Progenitor cell of endocrine pancreas (in vitro differentiated cells): ENCODE measurements at regions not wholly inside any gene's neighbourhood (a gene's known extent, or its start where the extent isn't known, plus 50 kb on each side); places are given as distances from the start of the nearest gene placed in this dataset.

Source experiments
- DNase-seq: peaks from one replicate; pipeline ENCODE4 v3.0.0; 2021; ENCODE audit warnings: low spot score; ENCODE audit not compliant: unreplicated experiment
- H3K27ac Mint-ChIP-seq: 2 replicates; pipeline ENCODE4 v1.8.0; 2021; ENCODE audit warnings: mild to moderate bottlenecking, moderate library complexity, mixed read lengths
- H3K27me3 Mint-ChIP-seq: 2 replicates; pipeline ENCODE4 v1.8.0; 2021; ENCODE audit warnings: mixed read lengths
- H3K36me3 Mint-ChIP-seq: 2 replicates; pipeline ENCODE4 v1.8.0; 2022; ENCODE audit warnings: mixed read lengths; ENCODE audit not compliant: insufficient read depth
- H3K4me1 Mint-ChIP-seq: 2 replicates; pipeline ENCODE4 v1.8.0; 2021; ENCODE audit warnings: low read depth, mixed read lengths
- H3K4me3 Mint-ChIP-seq: 2 replicates; pipeline ENCODE4 v1.8.0; 2021; ENCODE audit warnings: low read depth, mild to moderate bottlenecking, moderate library complexity, mixed read lengths
- H3K9me3 Mint-ChIP-seq: 2 replicates; pipeline ENCODE4 v1.8.0; 2021; ENCODE audit warnings: low read depth, mixed read lengths
- CTCF ChIP-seq: fragments of 200-600 bp; sonication (generic); IDR thresholded peaks from one replicate; pipeline ENCODE4 v1.5.0; 2021; ENCODE audit warnings: antibody characterized with exemption, mild to moderate bottlenecking; ENCODE audit not compliant: unreplicated experiment

DNA sequence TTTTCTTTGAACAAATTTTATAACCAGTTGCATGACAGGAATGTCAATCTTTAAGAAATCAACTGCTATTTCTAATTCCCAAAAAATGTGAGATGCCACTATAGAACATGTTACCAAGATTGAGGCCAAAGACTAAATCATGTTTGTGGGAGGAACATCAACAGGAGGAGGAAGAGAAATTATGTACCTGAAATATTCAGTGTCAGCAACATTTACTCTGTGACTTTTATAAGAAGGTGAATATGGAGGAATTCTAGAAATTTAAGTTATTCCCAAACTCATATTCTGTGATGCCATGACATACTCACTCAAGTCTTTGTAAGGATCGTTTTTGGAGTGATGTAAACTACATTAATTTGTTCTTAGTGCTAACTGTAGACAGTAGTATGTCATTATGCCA, 408.4 kb downstream of the SH2D4B start:
- no peak for DNase-seq
- Mint-ChIP-seq H3K9me3 (peaks cover 3% of the 10 kb centered on the region), H3K36me3 (no peaks in the 10 kb centered on the region), H3K4me3 (no peak overlapping the region), H3K27ac (no peak overlapping the region), H3K4me1 (peaks cover 5% of the 10 kb centered on the region), H3K27me3 (peaks cover 6% of the 10 kb centered on the region)
- TF ChIP-seq CTCF = no peak

DNA sequence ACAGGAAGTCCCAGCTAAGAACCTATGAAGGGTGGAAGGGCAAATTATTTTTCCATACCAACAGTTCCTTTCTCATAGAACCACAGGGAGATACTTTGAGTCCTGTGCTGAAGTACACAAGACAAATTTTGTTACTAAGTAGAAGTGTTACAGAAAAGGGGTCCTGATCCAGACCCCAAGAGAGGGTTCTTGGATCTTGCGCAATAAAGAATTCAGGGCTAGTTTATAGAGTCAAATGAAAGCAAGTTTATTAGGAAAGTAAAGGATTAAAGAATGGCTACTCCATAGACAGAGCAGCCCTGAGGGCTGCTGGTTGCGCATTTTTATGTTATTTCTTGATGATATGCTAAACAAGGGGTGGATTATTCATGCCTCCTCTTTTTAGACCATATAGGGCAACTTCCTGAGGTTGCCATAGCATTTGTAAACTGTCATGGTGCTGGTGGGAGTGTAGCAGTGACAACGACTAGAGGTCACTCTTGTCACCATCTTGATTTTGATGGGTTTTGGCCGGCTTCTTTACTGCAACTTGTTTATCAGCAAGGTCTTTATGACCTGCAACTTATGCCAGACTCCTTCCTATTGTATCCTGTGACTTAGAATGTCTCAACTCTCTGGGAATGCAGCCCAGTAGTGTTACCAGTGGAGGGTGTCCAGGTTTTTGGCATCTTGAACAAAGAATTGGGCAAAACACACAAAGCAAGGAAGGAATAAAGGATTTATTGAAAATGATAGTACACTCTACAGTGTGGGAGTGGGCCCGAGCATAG, 409.4 kb downstream of the SH2D4B start:
- Mint-ChIP-seq H3K27me3 (peaks cover 6% of the 10 kb centered on the region), H3K27ac (no peak overlapping the region), H3K4me3 (no peak overlapping the region), H3K9me3 (peaks cover 3% of the 10 kb centered on the region), H3K4me1 (peaks cover 5% of the 10 kb centered on the region), H3K36me3 (no peaks in the 10 kb centered on the region)
- no peak for DNase-seq
- TF ChIP-seq CTCF = no peak

- Mint-ChIP-seq H3K4me3 (no peak overlapping the region), H3K27me3 (no peaks in the 10 kb centered on the region)
These were observed 412.1 kb downstream of the SH2D4B start for GRCh38 chr10:80949785-80950184.

DNA sequence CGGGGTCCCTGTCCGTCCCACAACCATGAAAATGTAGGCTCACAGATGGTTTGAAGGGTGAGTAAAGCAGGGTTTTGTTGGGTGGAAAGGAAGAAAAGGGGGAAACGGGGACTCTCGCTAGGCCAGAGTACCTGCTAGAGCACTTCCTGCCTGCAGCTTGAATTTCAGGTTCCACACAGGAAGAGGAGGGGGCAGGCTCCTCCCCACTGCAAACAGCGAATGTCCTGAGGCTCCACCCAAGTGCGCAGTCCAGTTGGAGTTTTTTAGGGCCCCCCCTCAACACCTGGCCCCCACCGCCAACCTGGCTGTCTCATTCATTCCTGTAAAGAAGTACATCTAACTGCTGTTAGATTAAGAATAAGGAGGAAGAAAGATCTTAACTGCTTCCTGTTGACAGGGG, 414.7 kb downstream of the SH2D4B start:
- Mint-ChIP-seq H3K4me3 (no peak overlapping the region), H3K9me3 (peaks cover 3% of the 10 kb centered on the region), H3K36me3 (no peaks in the 10 kb centered on the region), H3K4me1 (peaks cover 2% of the 10 kb centered on the region), H3K27ac (no peak overlapping the region), H3K27me3 (no peaks in the 10 kb centered on the region)
- TF ChIP-seq CTCF = no peak
- no peak for DNase-seq

More at GRCh38 chr10:80949785-80950184, 412.1 kb downstream of the SH2D4B start:
- no peak for TF ChIP-seq CTCF
- DNase-seq = no peak
- no peak overlapping the region for H3K27ac Mint-ChIP-seq
- no peaks in the 10 kb centered on the region for H3K36me3 Mint-ChIP-seq
- peaks cover 2% of the 10 kb centered on the region for H3K4me1 Mint-ChIP-seq
- H3K9me3 Mint-ChIP-seq = peaks cover 3% of the 10 kb centered on the region

- DNase-seq = no peak
- Mint-ChIP-seq H3K4me3 (no peak overlapping the region), H3K36me3 (no peaks in the 10 kb centered on the region), H3K4me1 (no peaks in the 10 kb centered on the region), H3K27me3 (no peaks in the 10 kb centered on the region), H3K9me3 (no peaks in the 10 kb centered on the region), H3K27ac (no peak overlapping the region)
- TF ChIP-seq CTCF = no peak
These were observed 419.5 kb downstream of the SH2D4B start for GRCh38 chr10:80957161-80957560.
